PC-9 (cell line): ENCODE measurements at regions not wholly inside any gene's neighbourhood (a gene's known extent, or its start where the extent isn't known, plus 50 kb on each side); places are given as distances from the start of the nearest gene placed in this dataset.

Experiments used
- BruUV-seq: library from RNA; stranded (reverse); fragments of 400-500 nt; replicated peaks from 2 replicates; lab custom pipeline; 2021; lab: Mats Ljungman, UMichigan
- CTCF ChIA-PET: fragments of 300-600 bp; sonication (Branson Sonifier 250); formaldehyde crosslinking; loops from one replicate; lab custom pipeline; 2022; ENCODE audit warnings: antibody characterized with exemption; lab: Charles Lee
- POLR2A ChIA-PET: fragments of 300-600 bp; sonication (Branson Sonifier 250); formaldehyde crosslinking; loops from one replicate; lab custom pipeline; 2022; ENCODE audit warnings: antibody characterized with exemption; ENCODE audit not compliant: unreplicated experiment; lab: Charles Lee
- DNase-seq, 2 experiments: peaks; one replicate each; pipeline versions ENCODE4 v3.0.0 to v3.0.0-alpha.2; 2015 to 2022; ENCODE audit warnings: mixed read lengths in 1 of 2
- H2AFZ ChIP-seq: fragments of 200-600 bp; sonication (generic); 2 replicates; pipeline ENCODE4 v1.8.1; 2017; ENCODE audit warnings: antibody characterized with exemption
- H3F3A ChIP-seq: fragments of 200-600 bp; sonication (generic); 2 replicates; pipeline ENCODE4 v1.8.1; 2017; ENCODE audit warnings: antibody characterized with exemption, mild to moderate bottlenecking, low read depth; ENCODE audit not compliant: insufficient read depth
- H3K27ac ChIP-seq: fragments of 200-600 bp; sonication (generic); 2 replicates; pipeline ENCODE4 v1.6.1; 2016; ENCODE audit warnings: mixed run types
- H3K27me3 ChIP-seq: fragments of 200-600 bp; sonication (generic); 2 replicates; pipeline ENCODE4 v1.6.1; 2016; ENCODE audit warnings: low read depth, mixed run types; ENCODE audit not compliant: insufficient read depth
- H3K36me3 ChIP-seq: fragments of 200-600 bp; sonication (generic); 2 replicates; pipeline ENCODE4 v1.6.1; 2016; ENCODE audit warnings: low read depth, mixed run types
- H3K4me1 ChIP-seq: fragments of 200-600 bp; sonication (generic); replicated peaks from 2 replicates; pipeline ENCODE4 v1.6.1; 2016; ENCODE audit warnings: mixed run types; ENCODE audit not compliant: insufficient read depth
- H3K4me2 ChIP-seq: fragments of 200-600 bp; sonication (generic); 2 replicates; pipeline ENCODE4 v1.6.1; 2017; ENCODE audit warnings: mixed run types
- H3K4me3 ChIP-seq: fragments of 200-600 bp; sonication (generic); 2 replicates; pipeline ENCODE4 v1.6.1; 2016; ENCODE audit warnings: mixed run types
- H3K79me2 ChIP-seq: fragments of 200-600 bp; sonication (generic); 2 replicates; pipeline ENCODE4 v1.6.1; 2017; ENCODE audit warnings: low read depth, mixed run types
- H3K9me2 ChIP-seq: fragments of 200-600 bp; sonication (generic); 2 replicates; pipeline ENCODE4 v1.8.1; 2017; ENCODE audit warnings: mild to moderate bottlenecking; ENCODE audit not compliant: insufficient read depth
- H3K9me3 ChIP-seq: fragments of 200-600 bp; sonication (generic); 2 replicates; pipeline ENCODE4 v1.8.1; 2016; ENCODE audit warnings: low read depth; ENCODE audit not compliant: insufficient read depth
- H4K20me1 ChIP-seq: fragments of 200-600 bp; sonication (generic); 2 replicates; pipeline ENCODE4 v1.8.1; 2017; ENCODE audit not compliant: insufficient read depth
- CTCF ChIP-seq: fragments of 200-600 bp; sonication (generic); conservative IDR thresholded peaks from 2 replicates; pipeline ENCODE4 v1.6.1; 2017; ENCODE audit warnings: mixed run types, antibody characterized with exemption, mild to moderate bottlenecking, moderate library complexity
- EZH2 ChIP-seq: fragments of 200-600 bp; sonication (generic); IDR thresholded peaks from 2 replicates; pipeline ENCODE4 v1.8.0; 2017; ENCODE audit warnings: antibody characterized with exemption, low read depth
- intact Hi-C: fragments of 100-400 bp; cut with micrococcal nuclease; formaldehyde crosslinking; loops from one replicate; pipeline ENCODE4 v1.10.0; 2022; ENCODE audit not compliant: unreplicated experiment

GRCh38 chr2:7880566-7880965, 801.3 kb upstream of the ID2 start:
- Histone ChIP-seq H3K27me3 (peaks cover 17% of the 10 kb centered on the region; the same call in 1 of the 2 replicates), H3K9me3 (no peaks in the 10 kb centered on the region), H4K20me1 (no peaks in the 10 kb centered on the region), H3K4me1 (no peaks in the 10 kb centered on the region), H3F3A (no peaks in the 10 kb centered on the region), H2AFZ (no peak overlapping the region), H3K36me3 (no peaks in the 10 kb centered on the region), H3K27ac (no peak overlapping the region), H3K4me3 (no peak overlapping the region), H3K9me2 (no peaks in the 10 kb centered on the region), H3K79me2 (no peaks in the 10 kb centered on the region), H3K4me2 (no peak overlapping the region)
- POLR2A ChIA-PET, result no interaction called here
- intact Hi-C loops, result no loop called here
- no TSS peak for BruUV-seq
- CTCF ChIA-PET, result no interaction called here
- no peak for TF ChIP-seq CTCF
- DNase-seq, result no peak

- ChIA-PET POLR2A (no interaction called here), CTCF (no interaction called here)
- TF ChIP-seq CTCF (no peak), EZH2 (no peak)
- Histone ChIP-seq H3K79me2 (no peaks in the 10 kb centered on the region), H3K4me2 (no peak overlapping the region), H3K4me3 (no peak overlapping the region), H3K36me3 (no peaks in the 10 kb centered on the region), H3K27me3 (peaks cover 15% of the 10 kb centered on the region; the same call in 1 of the 2 replicates), H4K20me1 (no peaks in the 10 kb centered on the region), H3K4me1 (no peaks in the 10 kb centered on the region), H3K9me2 (no peaks in the 10 kb centered on the region), H3F3A (no peaks in the 10 kb centered on the region), H2AFZ (no peak overlapping the region), H3K27ac (no peak overlapping the region), H3K9me3 (no peaks in the 10 kb centered on the region)
- intact Hi-C loops, result no loop called here
- no TSS peak for BruUV-seq
- DNase-seq, result no peak
Observed at GRCh38 chr2:7881063-7881462, 800.8 kb upstream of the ID2 start.

GRCh38 chr2:7881466-7881865, 800.4 kb upstream of the ID2 start:
- H3K27me3 ChIP-seq, result peaks cover 11% of the 10 kb centered on the region; the same call in 1 of the 2 replicates
- H2AFZ ChIP-seq, result no peak overlapping the region
- H3F3A ChIP-seq, result no peaks in the 10 kb centered on the region
- H4K20me1 ChIP-seq, result no peaks in the 10 kb centered on the region
- H3K4me1 ChIP-seq, result no peaks in the 10 kb centered on the region
- ChIA-PET POLR2A (no interaction called here), CTCF (no interaction called here)
- no peak overlapping the region for H3K4me2 ChIP-seq
- H3K9me3 ChIP-seq, result no peaks in the 10 kb centered on the region
- TF ChIP-seq CTCF, result no peak
- no peak for TF ChIP-seq EZH2
- no peaks in the 10 kb centered on the region for H3K36me3 ChIP-seq
- H3K27ac ChIP-seq, result no peak overlapping the region
- H3K9me2 ChIP-seq, result no peaks in the 10 kb centered on the region
- DNase-seq, result no peak
- intact Hi-C loops, result no loop called here
- H3K4me3 ChIP-seq, result no peak overlapping the region
- H3K79me2 ChIP-seq, result no peaks in the 10 kb centered on the region
- BruUV-seq, result no TSS peak
